ENCODE measurements at regions not wholly inside any gene's neighbourhood (a gene's known extent, or its start where the extent isn't known, plus 50 kb on each side); places are given as distances from the start of the nearest gene placed in this dataset.

GRCh38 chr20:24291014-24291413 is 178.4 kb upstream of the SYNDIG1 start:
- no peaks in the 10 kb centered on the region for H3K79me1 ChIP-seq (ENCODE audit: low read length)

GRCh38 chr20:24289737-24290481 is 179.5 kb upstream of the SYNDIG1 start:
- H3K36me3 ChIP-seq (ENCODE audit: control insufficient read depth in 1 of 2, insufficient read depth in 2 of 2, low read length in 2 of 2), result no peaks in the 10 kb centered on the region
- H4K8ac ChIP-seq (ENCODE audit: low read depth, low read length), result no peak overlapping the region
- H3K79me1 ChIP-seq (ENCODE audit: low read length), result no peaks in the 10 kb centered on the region
- WGBS (ENCODE audit: extremely low coverage, insufficient coverage, insufficient read length), result no CpG with 5 or more reads among the region's 7 CpGs
- no peak overlapping the region for H2BK12ac ChIP-seq (ENCODE audit: low read length)
- no peak overlapping the region for H3K18ac ChIP-seq (ENCODE audit: low read length)
- H4K12ac ChIP-seq (ENCODE audit: low read depth, low read length), result no peak overlapping the region
- no peaks in the 10 kb centered on the region for H3K9me3 ChIP-seq (ENCODE audit: insufficient read depth, low read depth, low read length)
- no peak overlapping the region for H3K9ac ChIP-seq (ENCODE audit: low read length)
- no peak overlapping the region for H3K4me3 ChIP-seq (ENCODE audit: low read depth, low read length)
- no peak overlapping the region for H3K14ac ChIP-seq (ENCODE audit: low read length)
- H2AK5ac ChIP-seq (ENCODE audit: low read length), result no peak overlapping the region
- no peak overlapping the region for H2BK5ac ChIP-seq (ENCODE audit: low read depth, low read length, poor library complexity)
- H2BK120ac ChIP-seq (ENCODE audit: insufficient read depth, low read length, poor library complexity), result no peak overlapping the region
- no peak overlapping the region for H3K4ac ChIP-seq (ENCODE audit: low read depth, low read length)
- H3K27me3 ChIP-seq (ENCODE audit: insufficient read depth, low read length), result no peaks in the 10 kb centered on the region
- H4K91ac ChIP-seq (ENCODE audit: low read depth, low read length), result no peak overlapping the region
- H3K4me1 ChIP-seq (ENCODE audit: control insufficient read depth in 1 of 2, insufficient read depth in 2 of 2, low read length in 2 of 2), result no peaks in the 10 kb centered on the region
- H3K79me2 ChIP-seq (ENCODE audit: control insufficient read depth, insufficient read depth, low read length, poor library complexity), result no peaks in the 10 kb centered on the region
- H2AFZ ChIP-seq (ENCODE audit: insufficient read depth, low read length, poor library complexity), result no peak overlapping the region
- no peak overlapping the region for H3K27ac ChIP-seq (ENCODE audit: low read depth, low read length)
- no peak overlapping the region for H3K4me2 ChIP-seq (ENCODE audit: low read length)
- DNase-seq, result no peak
- no peak overlapping the region for H3K23ac ChIP-seq (ENCODE audit: low read length)

More at GRCh38 chr20:24291014-24291413, 178.4 kb upstream of the SYNDIG1 start:
- Histone ChIP-seq H3K18ac (ENCODE audit: low read length) (no peak overlapping the region), H4K91ac (ENCODE audit: low read depth, low read length) (no peak overlapping the region), H3K4me2 (ENCODE audit: low read length) (no peak overlapping the region), H3K9ac (ENCODE audit: low read length) (no peak overlapping the region), H3K9me3 (ENCODE audit: insufficient read depth, low read depth, low read length) (no peaks in the 10 kb centered on the region), H2BK5ac (ENCODE audit: low read depth, low read length, poor library complexity) (no peak overlapping the region), H3K14ac (ENCODE audit: low read length) (no peak overlapping the region), H2AFZ (ENCODE audit: insufficient read depth, low read length, poor library complexity) (no peak overlapping the region), H3K23ac (ENCODE audit: low read length) (no peak overlapping the region), H3K79me2 (ENCODE audit: control insufficient read depth, insufficient read depth, low read length, poor library complexity) (no peaks in the 10 kb centered on the region), H3K36me3 (ENCODE audit: control insufficient read depth in 1 of 2, insufficient read depth in 2 of 2, low read length in 2 of 2) (no peaks in the 10 kb centered on the region), H3K27ac (ENCODE audit: low read depth, low read length) (no peak overlapping the region), H3K27me3 (ENCODE audit: insufficient read depth, low read length) (no peaks in the 10 kb centered on the region), H2AK5ac (ENCODE audit: low read length) (no peak overlapping the region), H3K4me3 (ENCODE audit: low read depth, low read length) (no peak overlapping the region), H2BK120ac (ENCODE audit: insufficient read depth, low read length, poor library complexity) (no peak overlapping the region), H4K8ac (ENCODE audit: low read depth, low read length) (no peak overlapping the region), H3K4me1 (ENCODE audit: control insufficient read depth in 1 of 2, insufficient read depth in 2 of 2, low read length in 2 of 2) (no peaks in the 10 kb centered on the region), H2BK12ac (ENCODE audit: low read length) (no peak overlapping the region), H4K12ac (ENCODE audit: low read depth, low read length) (no peak overlapping the region), H3K4ac (ENCODE audit: low read depth, low read length) (no peak overlapping the region)
- no CpG with 5 or more reads among the region's 3 CpGs for WGBS (ENCODE audit: extremely low coverage, insufficient coverage, insufficient read length)
- no peak for DNase-seq

- no peak overlapping the region for H2BK5ac ChIP-seq (ENCODE audit: low read depth, low read length, poor library complexity)
Measured at GRCh38 chr20:24283186-24283585, 186.2 kb upstream of the SYNDIG1 start.

GRCh38 chr20:24277196-24277595 is 192.2 kb upstream of the SYNDIG1 start:
- H2AFZ ChIP-seq (ENCODE audit: insufficient read depth, low read length, poor library complexity), result no peak overlapping the region
- H3K4me1 ChIP-seq (ENCODE audit: control insufficient read depth in 1 of 2, insufficient read depth in 2 of 2, low read length in 2 of 2), result no peaks in the 10 kb centered on the region
- H3K9me3 ChIP-seq (ENCODE audit: insufficient read depth, low read depth, low read length), result no peaks in the 10 kb centered on the region
- no peak for DNase-seq
- no peak overlapping the region for H3K18ac ChIP-seq (ENCODE audit: low read length)
- WGBS (ENCODE audit: extremely low coverage, insufficient coverage, insufficient read length), result no CpG with 5 or more reads among the region's 9 CpGs
- no peak overlapping the region for H2BK12ac ChIP-seq (ENCODE audit: low read length)
- no peak overlapping the region for H3K14ac ChIP-seq (ENCODE audit: low read length)
- no peak overlapping the region for H3K4me2 ChIP-seq (ENCODE audit: low read length)
- H3K4me3 ChIP-seq (ENCODE audit: low read depth, low read length), result no peak overlapping the region
- H4K12ac ChIP-seq (ENCODE audit: low read depth, low read length), result no peak overlapping the region
- no peak overlapping the region for H2BK120ac ChIP-seq (ENCODE audit: insufficient read depth, low read length, poor library complexity)
- no peak overlapping the region for H2AK5ac ChIP-seq (ENCODE audit: low read length)
- H3K27ac ChIP-seq (ENCODE audit: low read depth, low read length), result no peak overlapping the region
- no peak overlapping the region for H2BK5ac ChIP-seq (ENCODE audit: low read depth, low read length, poor library complexity)
- H3K79me1 ChIP-seq (ENCODE audit: low read length), result no peaks in the 10 kb centered on the region
- no peak overlapping the region for H3K4ac ChIP-seq (ENCODE audit: low read depth, low read length)
- H3K79me2 ChIP-seq (ENCODE audit: control insufficient read depth, insufficient read depth, low read length, poor library complexity), result no peaks in the 10 kb centered on the region
- H3K9ac ChIP-seq (ENCODE audit: low read length), result no peak overlapping the region
- H4K8ac ChIP-seq (ENCODE audit: low read depth, low read length), result no peak overlapping the region
- no peak overlapping the region for H3K23ac ChIP-seq (ENCODE audit: low read length)
- no peaks in the 10 kb centered on the region for H3K36me3 ChIP-seq (ENCODE audit: control insufficient read depth in 1 of 2, insufficient read depth in 2 of 2, low read length in 2 of 2)
- no peaks in the 10 kb centered on the region for H3K27me3 ChIP-seq (ENCODE audit: insufficient read depth, low read length)
- no peak overlapping the region for H4K91ac ChIP-seq (ENCODE audit: low read depth, low read length)

More at GRCh38 chr20:24283186-24283585, 186.2 kb upstream of the SYNDIG1 start:
- WGBS (ENCODE audit: extremely low coverage, insufficient coverage, insufficient read length), result no CpG with 5 or more reads among the region's 5 CpGs
- H3K23ac ChIP-seq (ENCODE audit: low read length), result no peak overlapping the region
- H4K8ac ChIP-seq (ENCODE audit: low read depth, low read length), result no peak overlapping the region
- no peak overlapping the region for H3K4ac ChIP-seq (ENCODE audit: low read depth, low read length)
- H3K27ac ChIP-seq (ENCODE audit: low read depth, low read length), result no peak overlapping the region
- no peak for DNase-seq
- no peak overlapping the region for H3K9ac ChIP-seq (ENCODE audit: low read length)
- H4K12ac ChIP-seq (ENCODE audit: low read depth, low read length), result no peak overlapping the region
- peaks cover 2% of the 10 kb centered on the region for H3K9me3 ChIP-seq (ENCODE audit: insufficient read depth, low read depth, low read length)
- no peak overlapping the region for H4K91ac ChIP-seq (ENCODE audit: low read depth, low read length)
- no peaks in the 10 kb centered on the region for H3K36me3 ChIP-seq (ENCODE audit: control insufficient read depth in 1 of 2, insufficient read depth in 2 of 2, low read length in 2 of 2)
- no peaks in the 10 kb centered on the region for H3K4me1 ChIP-seq (ENCODE audit: control insufficient read depth in 1 of 2, insufficient read depth in 2 of 2, low read length in 2 of 2)
- no peak overlapping the region for H3K14ac ChIP-seq (ENCODE audit: low read length)
- H3K79me1 ChIP-seq (ENCODE audit: low read length), result no peaks in the 10 kb centered on the region
- H3K27me3 ChIP-seq (ENCODE audit: insufficient read depth, low read length), result no peaks in the 10 kb centered on the region
- no peak overlapping the region for H3K18ac ChIP-seq (ENCODE audit: low read length)
- H3K4me3 ChIP-seq (ENCODE audit: low read depth, low read length), result no peak overlapping the region
- H2BK120ac ChIP-seq (ENCODE audit: insufficient read depth, low read length, poor library complexity), result no peak overlapping the region
- H3K79me2 ChIP-seq (ENCODE audit: control insufficient read depth, insufficient read depth, low read length, poor library complexity), result no peaks in the 10 kb centered on the region
- H2AK5ac ChIP-seq (ENCODE audit: low read length), result no peak overlapping the region
- no peak overlapping the region for H2AFZ ChIP-seq (ENCODE audit: insufficient read depth, low read length, poor library complexity)
- no peak overlapping the region for H3K4me2 ChIP-seq (ENCODE audit: low read length)
- H2BK12ac ChIP-seq (ENCODE audit: low read length), result no peak overlapping the region

All from trophoblast cell (in vitro differentiated cells and primary cell).